IMR-90 (cell line): ENCODE measurements at regions not wholly inside any gene's neighbourhood (a gene's known extent, or its start where the extent isn't known, plus 50 kb on each side); places are given as distances from the start of the nearest gene placed in this dataset.

ENCODE experiments used
- ATAC-seq: fragments of 200-7000 bp; cut with Tn5 transposase; 2 replicates; pipeline ENCODE4 v1.9.1; 2020; ENCODE audit warnings: low read depth, mild to moderate bottlenecking, moderate library complexity
- BruUV-seq: library from RNA; stranded (reverse); fragments of 400-500 nt; replicated peaks from 2 replicates; lab custom pipeline; 2021; lab: Mats Ljungman, UMichigan
- CTCF ChIA-PET: fragments of 300-600 bp; formaldehyde crosslinking; extraction: SDS; loops from one replicate; lab custom pipeline; 2021; ENCODE audit warnings: antibody characterized with exemption; lab: Yijun Ruan, JAX
- POLR2A ChIA-PET: fragments of 300-600 bp; sonication (Branson Sonifier 250); formaldehyde crosslinking; loops from one replicate; lab custom pipeline; 2022; ENCODE audit warnings: antibody characterized with exemption; ENCODE audit not compliant: unreplicated experiment; lab: Charles Lee
- DNase-seq: peaks from one replicate; pipeline ENCODE4 v3.0.0; 2013
- H2AFZ ChIP-seq: replicated peaks from 2 replicates; pipeline ENCODE3; 2013; ENCODE audit warnings: low read length, mild to moderate bottlenecking; ENCODE audit not compliant: poor library complexity
- H2AK5ac ChIP-seq: 2 replicates; pipeline ENCODE4 v1.6.1; 2013; ENCODE audit warnings: low read depth, low read length, inconsistent platforms
- H2AK9ac ChIP-seq: replicated peaks from 2 replicates; pipeline ENCODE3; 2013; ENCODE audit warnings: mild to moderate bottlenecking, low read depth, low read length, moderate library complexity; ENCODE audit not compliant: poor library complexity
- H2BK120ac ChIP-seq: 2 replicates; pipeline ENCODE4 v1.6.1; 2013; ENCODE audit warnings: low read depth, low read length, inconsistent platforms
- H2BK15ac ChIP-seq: 3 replicates; pipeline ENCODE4 v1.6.1; 2013; ENCODE audit warnings: low read depth, low read length, inconsistent platforms
- H2BK20ac ChIP-seq: 2 replicates; pipeline ENCODE4 v1.6.1; 2013; ENCODE audit warnings: low read depth, mild to moderate bottlenecking, inconsistent platforms, low read length, moderate library complexity
- H2BK5ac ChIP-seq: 2 replicates; pipeline ENCODE4 v1.6.1; 2013; ENCODE audit warnings: mild to moderate bottlenecking, low read depth, low read length, inconsistent platforms; ENCODE audit not compliant: poor library complexity, severe bottlenecking
- H3K14ac ChIP-seq: replicated peaks from 2 replicates; pipeline ENCODE4 v1.6.1; 2013; ENCODE audit warnings: low read depth, low read length, inconsistent platforms
- H3K18ac ChIP-seq: 2 replicates; pipeline ENCODE4 v1.6.1; 2013; ENCODE audit warnings: low read depth, low read length, control low read depth
- H3K23ac ChIP-seq: 2 replicates; pipeline ENCODE4 v1.6.1; 2013; ENCODE audit warnings: low read depth, low read length, inconsistent platforms
- H3K27ac ChIP-seq: 2 replicates; pipeline ENCODE4 v1.5.1; 2013; ENCODE audit warnings: mild to moderate bottlenecking, control low read depth, low read length; ENCODE audit not compliant: insufficient read depth
- H3K27me3 ChIP-seq: 2 replicates; pipeline ENCODE4 v1.6.1; 2013; ENCODE audit warnings: low read length; ENCODE audit not compliant: control insufficient read depth, insufficient read depth
- H3K36me3 ChIP-seq: 2 replicates; pipeline ENCODE4 v1.6.1; 2013; ENCODE audit warnings: low read length, mixed read lengths; ENCODE audit not compliant: control insufficient read depth, insufficient read depth
- H3K4ac ChIP-seq: 2 replicates; pipeline ENCODE4 v1.6.1; 2013; ENCODE audit warnings: low read depth, low read length, inconsistent platforms
- H3K4me1 ChIP-seq: 2 replicates; pipeline ENCODE4 v1.6.1; 2013; ENCODE audit warnings: low read length, mixed read lengths; ENCODE audit not compliant: control insufficient read depth, insufficient read depth
- H3K4me2 ChIP-seq: 2 replicates; pipeline ENCODE4 v1.6.1; 2013; ENCODE audit warnings: low read depth, mild to moderate bottlenecking, control low read depth, low read length, moderate library complexity
- H3K4me3 ChIP-seq: 2 replicates; pipeline ENCODE4 v1.5.1; 2013; ENCODE audit warnings: low read depth, mild to moderate bottlenecking, control low read depth, low read length, moderate library complexity; ENCODE audit not compliant: insufficient read depth
- H3K56ac ChIP-seq: 2 replicates; pipeline ENCODE4 v1.6.1; 2013; ENCODE audit warnings: low read length, inconsistent platforms; ENCODE audit not compliant: insufficient read depth; ENCODE audit errors: extremely low read depth
- H3K79me1 ChIP-seq, 2 experiments: 2 replicates each; pipeline ENCODE4 v1.6.1; 2013; ENCODE audit warnings: low read length in 2 of 2, inconsistent platforms in 1 of 2, low read depth in 1 of 2
- H3K9ac ChIP-seq: 2 replicates; pipeline ENCODE4 v1.6.1; 2013; ENCODE audit warnings: low read depth, low read length, control low read depth
- H3K9me1 ChIP-seq: 2 replicates; pipeline ENCODE4 v1.6.1; 2013; ENCODE audit warnings: low read length, inconsistent platforms; ENCODE audit not compliant: insufficient read depth
- H3K9me3 ChIP-seq: 2 replicates; pipeline ENCODE4 v1.6.1; 2013; ENCODE audit warnings: low read length; ENCODE audit not compliant: control insufficient read depth, insufficient read depth
- H4K20me1 ChIP-seq: 2 replicates; pipeline ENCODE4 v1.6.1; 2013; ENCODE audit warnings: low read length, inconsistent platforms; ENCODE audit not compliant: insufficient read depth
- H4K5ac ChIP-seq: 2 replicates; pipeline ENCODE4 v1.6.1; 2013; ENCODE audit warnings: mild to moderate bottlenecking, low read depth, low read length, control low read depth
- H4K8ac ChIP-seq, 2 experiments: 2 replicates each; pipeline ENCODE4 v1.6.1; 2013; ENCODE audit warnings: low read depth in 2 of 2, low read length in 2 of 2, control low read depth in 1 of 2, inconsistent platforms in 1 of 2
- H4K91ac ChIP-seq: 2 replicates; pipeline ENCODE4 v1.6.1; 2013; ENCODE audit warnings: low read depth, low read length, inconsistent platforms; ENCODE audit not compliant: insufficient read depth
- BHLHE40 ChIP-seq: fragments of 150-350 bp; IDR thresholded peaks from 2 replicates; pipeline ENCODE4 v1.6.1; 2016; ENCODE audit warnings: mild to moderate bottlenecking, low read depth, low read length
- CEBPB ChIP-seq: IDR thresholded peaks from 2 replicates; pipeline ENCODE4 v1.6.1; 2012; ENCODE audit warnings: low read depth, low read length, improper control_type of control experiment
- CTCF ChIP-seq: conservative IDR thresholded peaks from 2 replicates; pipeline ENCODE4 v1.5.1; 2012; ENCODE audit warnings: mild to moderate bottlenecking, low read depth, low read length, improper control_type of control experiment
- ELK1 ChIP-seq: fragments of 150-350 bp; IDR thresholded peaks from 2 replicates; pipeline ENCODE4 v1.6.1; 2016; ENCODE audit warnings: low read depth, mild to moderate bottlenecking, low read length, moderate library complexity, borderline replicate concordance
- FOS ChIP-seq: fragments of 150-350 bp; IDR thresholded peaks from 2 replicates; pipeline ENCODE4 v1.6.1; 2016; ENCODE audit warnings: low read depth, low read length
- MAZ ChIP-seq: IDR thresholded peaks from 2 replicates; pipeline ENCODE4 v1.6.1; 2012; ENCODE audit warnings: low read depth, mild to moderate bottlenecking, low read length, improper control_type of control experiment, moderate library complexity, borderline replicate concordance
- NFE2L2 ChIP-seq: fragments of 150-350 bp; IDR thresholded peaks from 2 replicates; pipeline ENCODE4 v1.6.1; 2016; ENCODE audit warnings: low read depth, mild to moderate bottlenecking, low read length
- POLR2A ChIP-seq: IDR thresholded peaks from 2 replicates; pipeline ENCODE4 v1.6.1; 2012; ENCODE audit warnings: mild to moderate bottlenecking, low read depth, low read length
- RAD21 ChIP-seq: IDR thresholded peaks from 2 replicates; pipeline ENCODE4 v1.6.1; 2012; ENCODE audit warnings: low read length, improper control_type of control experiment
- RCOR1 ChIP-seq: IDR thresholded peaks from 2 replicates; pipeline ENCODE4 v1.6.1; 2012; ENCODE audit warnings: mild to moderate bottlenecking, low read length, improper control_type of control experiment; ENCODE audit not compliant: insufficient replicate concordance
- RFX5 ChIP-seq: IDR thresholded peaks from 2 replicates; pipeline ENCODE4 v1.8.0; 2012; ENCODE audit warnings: low read depth, mild to moderate bottlenecking, low read length, moderate library complexity
- SMC3 ChIP-seq: fragments of 150-350 bp; IDR thresholded peaks from 2 replicates; pipeline ENCODE4 v1.6.1; 2016; ENCODE audit warnings: low read depth, mild to moderate bottlenecking, antibody characterized with exemption, low read length, moderate library complexity
- USF2 ChIP-seq: fragments of 150-350 bp; IDR thresholded peaks from 2 replicates; pipeline ENCODE4 v1.6.1; 2017; ENCODE audit warnings: mild to moderate bottlenecking, antibody characterized with exemption, low read length, low read depth
- WGBS, 2 experiments: methylation state at CpG; one replicate each; pipeline versions ENCODE4 v1.1.5 to v1.1.7; 2013; ENCODE audit warnings: missing lambda C conversion rate in 2 of 2; ENCODE audit not compliant: insufficient read length in 1 of 2; ENCODE audit errors: extremely low coverage in 2 of 2; 5-methylcytosine and 5-hydroxymethylcytosine counted together
- dilution Hi-C: fragments of 300-500 bp; cut with HindIII; formaldehyde crosslinking; loops from one replicate; pipeline ENCODE4 v1.14.3; 2018; ENCODE audit warnings: low sequenced_read_pairs; ENCODE audit not compliant: unreplicated experiment
- in situ Hi-C: fragments of 300-500 bp; cut with MboI; formaldehyde crosslinking; loops from 3 replicates; pipeline ENCODE4 v1.14.3; 2019; ENCODE audit warnings: low sequenced_read_pairs, inconsistent platforms, mixed read lengths
- intact Hi-C: fragments of 100-400 bp; cut with micrococcal nuclease; formaldehyde crosslinking; loops from 2 replicates; pipeline ENCODE4 v1.10.0; 2022

GRCh38 chr10:37552881-37553280 is 304.5 kb downstream of the ZNF248 start:
- no peaks in the 10 kb centered on the region for H3K79me1 ChIP-seq
- no peak overlapping the region for H2BK20ac ChIP-seq
- H3K9me3 ChIP-seq = peaks cover 15% of the 10 kb centered on the region
- no peaks in the 10 kb centered on the region for H4K20me1 ChIP-seq
- H2AK5ac ChIP-seq = no peak overlapping the region
- no peak overlapping the region for H4K8ac ChIP-seq
- H4K5ac ChIP-seq = no peak overlapping the region
- H3K9me1 ChIP-seq = no peaks in the 10 kb centered on the region
- BruUV-seq = no TSS peak
- no peak overlapping the region for H3K4me2 ChIP-seq
- H3K9ac ChIP-seq = no peak overlapping the region
- no peak overlapping the region for H3K14ac ChIP-seq
- intact Hi-C loops = no loop called here
- no peak overlapping the region for H3K4me3 ChIP-seq
- no peak overlapping the region for H3K56ac ChIP-seq
- no peaks in the 10 kb centered on the region for H3K4me1 ChIP-seq
- no peak overlapping the region for H2AK9ac ChIP-seq
- no peak overlapping the region for H3K4ac ChIP-seq
- in situ Hi-C loops = no loop called here
- 100% methylated on average over 1 of the region's 1 CpG; no CpG with 5 or more reads in 1 of the 2 experiments for WGBS, 2 experiments
- no peak for DNase-seq
- no peak overlapping the region for H2AFZ ChIP-seq
- no peaks in the 10 kb centered on the region for H3K36me3 ChIP-seq
- H3K18ac ChIP-seq = no peak overlapping the region
- H2BK120ac ChIP-seq = no peak overlapping the region
- ChIA-PET POLR2A (no interaction called here), CTCF (no interaction called here)
- dilution Hi-C loops = no loop called here
- no peak overlapping the region for H3K27ac ChIP-seq
- no peak overlapping the region for H2BK15ac ChIP-seq
- H2BK5ac ChIP-seq = no peak overlapping the region
- TF ChIP-seq CTCF (no peak), ELK1 (no peak), POLR2A (no peak), CEBPB (no peak), NFE2L2 (no peak), MAZ (no peak), FOS (no peak), RAD21 (no peak), RCOR1 (no peak), SMC3 (no peak), BHLHE40 (no peak), RFX5 (no peak), USF2 (no peak)
- no peaks in the 10 kb centered on the region for H3K27me3 ChIP-seq
- H3K23ac ChIP-seq = no peak overlapping the region
- no peak for ATAC-seq
- H4K91ac ChIP-seq = no peak overlapping the region
